B cell (primary cell): ENCODE measurements at regions not wholly inside any gene's neighbourhood (a gene's known extent, or its start where the extent isn't known, plus 50 kb on each side); places are given as distances from the start of the nearest gene placed in this dataset.

Experiments
- EZH2 ChIP-seq: IDR thresholded peaks from 2 replicates; pipeline ENCODE4 v1.6.1; 2012; ENCODE audit warnings: borderline replicate concordance, low read depth, mild to moderate bottlenecking, moderate library complexity, low read length; ENCODE audit not compliant: insufficient read depth, poor library complexity, severe bottlenecking
- TF ChIP-seq, protein P1 (sequence below): fragments of 200-600 bp; IDR thresholded peaks from one replicate; pipeline ENCODE4 v1.8.0; 2022; ENCODE audit warnings: antibody characterized with exemption, mild to moderate bottlenecking

DNA sequence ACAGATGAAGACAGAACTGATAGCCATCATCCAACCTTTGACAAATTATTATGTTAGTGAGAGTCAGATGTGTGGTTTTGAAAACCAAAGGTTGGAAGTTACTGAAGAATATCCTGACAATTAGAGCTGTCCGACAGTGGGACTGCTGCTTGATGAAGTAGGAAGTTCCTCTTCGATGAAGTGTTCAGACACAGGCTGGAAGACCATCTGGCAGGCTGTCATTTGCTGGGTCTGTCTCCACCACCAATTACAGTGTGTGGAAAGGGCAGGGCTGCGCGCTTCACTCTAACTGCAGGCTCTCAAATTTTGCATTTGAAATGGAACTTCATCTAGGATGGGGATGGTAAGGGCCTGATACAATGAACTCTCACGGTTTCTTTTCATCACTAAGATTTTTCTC, 313.8 kb downstream of the PIK3C3 start:
- TF ChIP-seq, protein P1, sequence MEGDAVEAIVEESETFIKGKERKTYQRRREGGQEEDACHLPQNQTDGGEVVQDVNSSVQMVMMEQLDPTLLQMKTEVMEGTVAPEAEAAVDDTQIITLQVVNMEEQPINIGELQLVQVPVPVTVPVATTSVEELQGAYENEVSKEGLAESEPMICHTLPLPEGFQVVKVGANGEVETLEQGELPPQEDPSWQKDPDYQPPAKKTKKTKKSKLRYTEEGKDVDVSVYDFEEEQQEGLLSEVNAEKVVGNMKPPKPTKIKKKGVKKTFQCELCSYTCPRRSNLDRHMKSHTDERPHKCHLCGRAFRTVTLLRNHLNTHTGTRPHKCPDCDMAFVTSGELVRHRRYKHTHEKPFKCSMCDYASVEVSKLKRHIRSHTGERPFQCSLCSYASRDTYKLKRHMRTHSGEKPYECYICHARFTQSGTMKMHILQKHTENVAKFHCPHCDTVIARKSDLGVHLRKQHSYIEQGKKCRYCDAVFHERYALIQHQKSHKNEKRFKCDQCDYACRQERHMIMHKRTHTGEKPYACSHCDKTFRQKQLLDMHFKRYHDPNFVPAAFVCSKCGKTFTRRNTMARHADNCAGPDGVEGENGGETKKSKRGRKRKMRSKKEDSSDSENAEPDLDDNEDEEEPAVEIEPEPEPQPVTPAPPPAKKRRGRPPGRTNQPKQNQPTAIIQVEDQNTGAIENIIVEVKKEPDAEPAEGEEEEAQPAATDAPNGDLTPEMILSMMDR, result no peak
- no peak for TF ChIP-seq EZH2
